ENCODE measurements at regions not wholly inside any gene's neighbourhood (a gene's known extent, or its start where the extent isn't known, plus 50 kb on each side); places are given as distances from the start of the nearest gene placed in this dataset.

DNA sequence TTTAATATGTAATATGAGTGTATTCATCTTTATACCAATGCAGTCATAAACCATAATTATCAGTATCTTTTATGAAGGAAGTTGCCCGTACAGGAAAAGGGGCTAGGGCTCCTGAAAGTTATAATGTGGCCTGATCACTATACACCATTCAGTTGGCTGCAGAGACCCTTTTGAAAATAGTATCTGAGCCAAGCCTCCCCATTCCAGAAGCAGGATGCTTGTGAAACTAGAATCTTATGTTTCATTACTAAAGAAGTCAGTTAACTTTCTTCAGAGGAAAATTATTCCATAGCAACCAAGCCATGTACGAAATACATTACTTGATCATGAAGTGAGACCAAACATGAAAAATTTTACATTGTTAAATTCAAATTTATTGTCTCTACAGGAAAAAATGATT, 251.5 kb upstream of the TCF21 start:
- intact Hi-C loops (cut with micrococcal nuclease): no loop called here
- Mint-ChIP-seq H3K4me3 (no peak overlapping the region), H3K9me3 (peaks cover 3% of the 10 kb centered on the region), H3K4me1 (ENCODE audit: low read depth) (no peaks in the 10 kb centered on the region), H3K27ac (no peak overlapping the region), H3K27me3 (ENCODE audit: insufficient read depth) (no peaks in the 10 kb centered on the region), H3K36me3 (ENCODE audit: low read depth) (no peaks in the 10 kb centered on the region)
- DNase-seq (ENCODE audit: low spot score): no peak

DNA sequence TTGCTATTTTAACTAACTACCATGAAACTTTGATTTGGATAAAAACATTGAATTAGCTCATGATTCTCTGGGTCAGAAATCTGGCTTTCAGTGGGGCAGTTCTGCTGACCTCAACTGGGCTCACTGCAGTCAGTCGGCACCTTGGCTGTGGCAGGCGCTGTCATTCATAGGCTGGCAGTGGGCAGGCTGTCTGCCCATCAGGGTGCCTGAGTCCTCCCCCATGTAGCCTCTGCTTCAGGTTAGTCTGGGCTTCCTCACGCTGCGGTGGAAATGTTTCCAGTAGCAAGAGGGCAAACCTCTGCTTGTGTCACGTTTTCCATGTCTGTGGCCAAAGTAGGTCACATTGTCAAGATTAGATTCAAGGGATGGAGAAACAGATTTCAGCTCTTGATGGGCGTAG, 251.0 kb upstream of the TCF21 start:
- no peak overlapping the region for H3K27ac Mint-ChIP-seq
- no peaks in the 10 kb centered on the region for H3K27me3 Mint-ChIP-seq (ENCODE audit: insufficient read depth)
- no peaks in the 10 kb centered on the region for H3K4me1 Mint-ChIP-seq (ENCODE audit: low read depth)
- no peak for DNase-seq (ENCODE audit: low spot score)
- H3K4me3 Mint-ChIP-seq: no peak overlapping the region
- H3K36me3 Mint-ChIP-seq (ENCODE audit: low read depth): no peaks in the 10 kb centered on the region
- peaks cover 3% of the 10 kb centered on the region for H3K9me3 Mint-ChIP-seq
- intact Hi-C loops (cut with micrococcal nuclease): no loop called here

DNA sequence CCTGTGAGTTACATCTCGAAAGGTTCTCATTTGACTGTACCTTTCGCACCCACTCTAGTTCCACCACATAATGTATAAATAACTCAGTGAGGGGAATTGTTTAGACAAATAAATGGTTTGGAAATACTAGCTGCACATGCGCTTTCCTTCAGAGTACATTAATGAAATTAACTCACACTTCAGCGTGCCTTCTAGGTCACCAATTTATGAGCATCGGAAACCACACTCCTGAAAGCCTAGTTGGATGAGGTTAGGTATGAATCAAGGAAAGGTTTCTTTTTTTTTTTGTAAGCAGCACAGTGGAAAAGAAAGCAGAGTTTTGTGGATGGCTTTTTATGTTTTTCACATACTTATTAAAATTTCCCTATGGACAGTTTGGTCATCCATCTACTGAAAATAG, 247.8 kb upstream of the TCF21 start:
- no peak overlapping the region for H3K27ac Mint-ChIP-seq
- intact Hi-C loops (cut with micrococcal nuclease): no loop called here
- no peak for DNase-seq (ENCODE audit: low spot score)
- peaks cover 3% of the 10 kb centered on the region for H3K9me3 Mint-ChIP-seq
- no peaks in the 10 kb centered on the region for H3K4me1 Mint-ChIP-seq (ENCODE audit: low read depth)
- no peaks in the 10 kb centered on the region for H3K27me3 Mint-ChIP-seq (ENCODE audit: insufficient read depth)
- H3K36me3 Mint-ChIP-seq (ENCODE audit: low read depth): no peaks in the 10 kb centered on the region
- H3K4me3 Mint-ChIP-seq: no peak overlapping the region

DNA sequence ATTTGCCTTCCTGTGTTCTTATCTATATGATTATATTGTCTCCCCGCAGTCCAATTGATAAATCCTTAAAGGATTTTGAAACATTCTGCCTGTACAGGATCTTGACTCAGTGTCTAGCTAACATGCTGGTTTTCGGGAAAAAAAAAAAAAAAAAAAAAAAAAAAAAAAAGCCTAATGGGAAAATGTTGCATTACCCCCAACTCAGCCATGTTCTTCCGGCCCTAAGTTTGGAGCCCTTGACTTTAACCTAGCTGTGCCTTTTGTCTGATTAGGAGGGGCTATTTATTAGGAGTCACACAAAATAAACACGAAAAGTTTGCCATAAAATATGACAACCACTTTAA, 244.4 kb upstream of the TCF21 start:
- Mint-ChIP-seq H3K4me3 (no peak overlapping the region), H3K9me3 (no peaks in the 10 kb centered on the region), H3K36me3 (ENCODE audit: low read depth) (no peaks in the 10 kb centered on the region), H3K27ac (no peak overlapping the region), H3K4me1 (ENCODE audit: low read depth) (no peaks in the 10 kb centered on the region), H3K27me3 (ENCODE audit: insufficient read depth) (no peaks in the 10 kb centered on the region)
- no peak for DNase-seq (ENCODE audit: low spot score)
- intact Hi-C loops (cut with micrococcal nuclease): no loop called here

DNA sequence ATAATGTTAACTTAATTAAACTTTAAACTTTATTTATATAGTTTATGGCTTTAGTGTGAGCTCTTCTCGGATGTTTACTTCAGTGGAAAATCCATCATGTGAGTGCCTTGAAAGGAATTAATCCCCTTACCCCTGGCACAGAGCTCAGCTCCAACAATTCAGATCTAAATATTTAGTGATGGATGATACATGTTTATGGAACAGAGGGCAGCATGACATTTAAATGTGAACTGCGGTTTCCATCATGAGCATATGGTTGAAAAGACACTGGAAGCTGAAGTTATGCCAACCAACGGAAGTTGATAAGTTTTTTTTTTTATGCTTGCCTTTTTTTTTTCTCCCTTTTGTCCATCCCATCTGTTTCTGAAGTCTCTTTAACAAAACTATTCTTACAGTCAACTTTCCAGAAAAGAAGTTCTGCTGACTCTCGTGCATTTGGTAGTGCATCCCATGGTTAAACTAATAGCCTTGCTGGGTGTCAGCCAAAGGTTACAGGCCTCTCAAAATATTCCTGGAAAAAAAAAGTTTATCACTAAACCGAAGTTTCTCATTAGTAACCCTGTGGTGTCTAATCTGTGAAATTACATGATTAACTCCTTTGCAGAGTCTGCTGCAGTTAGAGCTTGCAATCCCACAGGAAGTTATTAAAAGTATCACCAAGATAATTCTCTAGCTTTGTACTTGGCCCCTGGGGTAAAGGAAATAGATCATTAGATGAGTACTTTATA, 243.9 kb upstream of the TCF21 start:
- no peak for DNase-seq (ENCODE audit: low spot score)
- H3K4me3 Mint-ChIP-seq: no peak overlapping the region
- peaks cover 2% of the 10 kb centered on the region for H3K27me3 Mint-ChIP-seq (ENCODE audit: insufficient read depth)
- no peaks in the 10 kb centered on the region for H3K9me3 Mint-ChIP-seq
- H3K36me3 Mint-ChIP-seq (ENCODE audit: low read depth): no peaks in the 10 kb centered on the region
- no peaks in the 10 kb centered on the region for H3K4me1 Mint-ChIP-seq (ENCODE audit: low read depth)
- H3K27ac Mint-ChIP-seq: no peak overlapping the region
- intact Hi-C loops (cut with micrococcal nuclease): no loop called here

DNA sequence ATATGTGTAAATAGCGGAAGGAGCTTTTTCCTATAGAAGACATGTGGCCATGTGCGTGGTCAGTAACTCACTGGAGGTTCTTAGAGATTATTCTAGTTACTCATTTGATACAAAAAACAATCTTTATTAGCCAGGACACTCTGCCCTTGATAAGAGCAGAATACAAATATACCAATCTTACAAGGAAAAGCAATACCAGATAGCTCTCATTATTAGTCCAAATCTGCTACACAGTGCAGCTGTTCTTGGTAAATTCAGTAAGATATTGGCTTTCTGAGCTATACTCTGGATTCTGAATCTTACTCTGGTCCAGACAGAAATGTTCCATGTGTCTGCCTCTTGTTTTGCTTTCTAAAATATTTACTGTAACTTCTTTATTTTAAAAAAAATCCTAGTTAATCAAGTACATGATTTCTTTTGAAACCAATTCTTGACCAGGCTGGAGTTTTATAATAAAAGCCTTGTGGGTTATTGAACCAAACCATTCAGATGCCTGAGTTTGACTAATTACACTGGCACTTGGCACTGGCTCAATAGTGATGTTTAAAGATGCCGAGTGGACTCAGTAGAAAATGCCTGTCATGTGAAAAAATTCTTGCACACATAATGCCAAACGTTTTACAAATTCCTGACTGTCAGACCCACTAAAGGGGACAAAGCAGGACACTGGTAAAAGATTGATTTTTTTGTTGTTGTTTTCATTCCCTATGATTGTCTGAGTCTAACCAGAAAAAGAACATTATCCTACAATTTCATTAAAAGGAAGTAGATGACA, 242.8 kb upstream of the TCF21 start:
- Mint-ChIP-seq H3K4me1 (ENCODE audit: low read depth) (no peaks in the 10 kb centered on the region), H3K36me3 (ENCODE audit: low read depth) (no peaks in the 10 kb centered on the region), H3K27ac (no peak overlapping the region), H3K9me3 (no peaks in the 10 kb centered on the region), H3K4me3 (no peak overlapping the region), H3K27me3 (ENCODE audit: insufficient read depth) (peaks cover 2% of the 10 kb centered on the region)
- intact Hi-C loops (cut with micrococcal nuclease): no loop called here
- DNase-seq (ENCODE audit: low spot score): no peak

DNA sequence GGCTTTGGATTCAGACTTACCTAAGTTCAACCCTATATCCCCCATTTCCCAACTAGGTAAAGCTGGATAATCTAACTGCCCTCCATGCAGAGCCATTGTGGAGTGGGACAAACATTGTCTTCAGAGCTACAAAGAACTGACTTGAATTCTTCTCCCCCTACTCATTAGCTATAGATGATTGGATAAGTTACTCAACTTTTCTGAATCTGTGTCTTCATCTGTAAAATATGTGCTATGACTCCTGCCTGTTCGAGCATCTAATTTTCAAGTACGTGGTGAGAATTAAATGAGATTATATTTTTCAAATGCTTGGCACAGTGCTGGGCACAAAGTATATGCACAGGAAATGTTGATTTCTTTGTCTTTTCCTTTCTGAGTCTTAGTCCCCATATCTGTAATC, 240.3 kb upstream of the TCF21 start:
- Mint-ChIP-seq H3K4me1 (ENCODE audit: low read depth) (no peaks in the 10 kb centered on the region), H3K9me3 (no peaks in the 10 kb centered on the region), H3K4me3 (no peak overlapping the region), H3K27me3 (ENCODE audit: insufficient read depth) (peaks cover 2% of the 10 kb centered on the region), H3K27ac (no peak overlapping the region), H3K36me3 (ENCODE audit: low read depth) (no peaks in the 10 kb centered on the region)
- DNase-seq (ENCODE audit: low spot score): no peak
- intact Hi-C loops (cut with micrococcal nuclease): no loop called here

DNA sequence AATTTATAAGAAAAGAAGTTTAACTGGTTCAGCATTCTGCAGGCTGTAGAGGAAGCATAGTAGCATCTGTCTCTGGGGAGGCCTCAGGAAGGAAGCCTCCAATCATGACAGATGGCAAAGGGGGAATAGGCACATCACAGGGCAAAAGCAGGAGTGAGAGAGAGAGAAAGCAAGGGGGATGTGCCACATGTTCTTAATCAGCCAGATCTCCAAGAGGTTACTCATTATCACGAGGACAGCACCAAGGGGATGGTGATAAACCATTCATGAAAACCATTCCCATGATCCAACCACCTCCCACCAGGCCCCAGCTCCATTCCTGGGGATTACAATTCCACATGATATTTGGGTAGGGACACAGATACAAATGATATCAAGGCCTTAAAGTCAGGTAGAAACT, 217.5 kb upstream of the TCF21 start:
- intact Hi-C loops (cut with micrococcal nuclease): no loop called here
- no peak overlapping the region for H3K27ac Mint-ChIP-seq
- no peaks in the 10 kb centered on the region for H3K9me3 Mint-ChIP-seq
- no peaks in the 10 kb centered on the region for H3K27me3 Mint-ChIP-seq (ENCODE audit: insufficient read depth)
- H3K4me1 Mint-ChIP-seq (ENCODE audit: low read depth): no peaks in the 10 kb centered on the region
- no peak overlapping the region for H3K4me3 Mint-ChIP-seq
- H3K36me3 Mint-ChIP-seq (ENCODE audit: low read depth): no peaks in the 10 kb centered on the region
- no peak for DNase-seq (ENCODE audit: low spot score)

DNA sequence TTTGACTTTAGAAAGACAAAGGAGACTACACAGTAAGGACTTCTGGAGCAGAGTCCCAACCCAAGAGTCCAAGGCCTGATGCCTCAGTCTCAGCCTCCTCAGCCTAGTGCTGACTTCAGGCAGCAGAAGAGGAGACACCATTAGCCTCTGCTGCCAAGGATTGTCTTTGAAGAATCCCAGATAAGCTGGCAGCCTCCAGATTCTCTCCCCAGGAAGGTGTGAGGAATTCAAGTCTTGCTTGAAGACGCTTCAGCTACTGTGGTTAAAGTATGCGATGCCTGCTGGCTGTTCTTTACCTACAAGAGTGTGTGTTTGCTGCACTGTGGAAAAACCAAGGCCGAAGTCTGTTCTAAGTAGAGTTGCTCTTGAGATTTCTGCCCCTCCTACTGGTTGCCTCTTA, 215.9 kb upstream of the TCF21 start:
- H3K9me3 Mint-ChIP-seq: no peaks in the 10 kb centered on the region
- intact Hi-C loops (cut with micrococcal nuclease): no loop called here
- DNase-seq (ENCODE audit: low spot score): no peak
- H3K27ac Mint-ChIP-seq: no peak overlapping the region
- no peak overlapping the region for H3K4me3 Mint-ChIP-seq
- H3K27me3 Mint-ChIP-seq (ENCODE audit: insufficient read depth): no peaks in the 10 kb centered on the region
- no peaks in the 10 kb centered on the region for H3K4me1 Mint-ChIP-seq (ENCODE audit: low read depth)
- H3K36me3 Mint-ChIP-seq (ENCODE audit: low read depth): no peaks in the 10 kb centered on the region

DNA sequence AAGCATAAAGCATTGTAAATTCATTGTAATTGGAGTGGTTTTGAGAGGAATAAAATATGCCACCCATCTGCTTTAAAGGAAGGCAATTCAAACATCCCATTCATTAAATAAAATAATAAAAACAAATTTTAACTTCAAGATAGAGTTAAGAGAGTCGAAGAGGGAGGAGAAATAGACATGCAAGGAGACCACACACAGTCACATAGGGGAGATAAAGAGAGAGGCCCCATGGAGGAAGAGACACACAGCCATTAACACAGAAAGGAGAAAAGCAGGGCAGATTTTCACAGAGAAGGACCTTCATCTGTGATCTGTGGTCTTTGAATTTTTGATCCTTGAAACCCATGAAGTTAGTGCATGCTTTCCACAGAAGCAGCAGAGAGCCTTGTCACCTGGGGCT, 214.3 kb upstream of the TCF21 start:
- H3K9me3 Mint-ChIP-seq: no peaks in the 10 kb centered on the region
- H3K4me3 Mint-ChIP-seq: no peak overlapping the region
- no peaks in the 10 kb centered on the region for H3K4me1 Mint-ChIP-seq (ENCODE audit: low read depth)
- DNase-seq (ENCODE audit: low spot score): no peak
- no peaks in the 10 kb centered on the region for H3K27me3 Mint-ChIP-seq (ENCODE audit: insufficient read depth)
- intact Hi-C loops (cut with micrococcal nuclease): no loop called here
- H3K27ac Mint-ChIP-seq: no peak overlapping the region
- H3K36me3 Mint-ChIP-seq (ENCODE audit: low read depth): no peaks in the 10 kb centered on the region

DNA sequence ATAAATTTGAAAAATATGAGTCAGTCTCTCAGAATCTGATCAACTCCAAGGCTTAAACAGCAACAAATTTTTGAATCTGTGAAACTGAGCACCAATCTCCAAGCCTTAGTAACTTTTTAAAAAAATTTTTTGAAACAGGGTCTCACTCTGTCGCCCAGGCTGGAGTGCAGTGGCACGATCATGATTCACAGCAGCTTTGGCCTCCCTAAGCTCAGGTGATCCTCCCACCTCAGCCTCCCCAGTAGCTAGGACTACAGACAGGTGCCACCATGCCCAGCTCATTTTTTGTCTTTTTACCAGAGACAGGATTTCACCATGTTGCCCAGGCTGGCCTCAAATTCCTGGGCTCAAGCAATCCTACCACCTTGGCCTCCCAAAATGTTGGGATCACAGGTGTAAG, 207.9 kb upstream of the TCF21 start:
- no peaks in the 10 kb centered on the region for H3K9me3 Mint-ChIP-seq
- no peaks in the 10 kb centered on the region for H3K4me1 Mint-ChIP-seq (ENCODE audit: low read depth)
- no peaks in the 10 kb centered on the region for H3K36me3 Mint-ChIP-seq (ENCODE audit: low read depth)
- H3K27ac Mint-ChIP-seq: no peak overlapping the region
- H3K27me3 Mint-ChIP-seq (ENCODE audit: insufficient read depth): peaks cover 3% of the 10 kb centered on the region
- DNase-seq (ENCODE audit: low spot score): no peak
- H3K4me3 Mint-ChIP-seq: no peak overlapping the region
- intact Hi-C loops (cut with micrococcal nuclease): no loop called here

DNA sequence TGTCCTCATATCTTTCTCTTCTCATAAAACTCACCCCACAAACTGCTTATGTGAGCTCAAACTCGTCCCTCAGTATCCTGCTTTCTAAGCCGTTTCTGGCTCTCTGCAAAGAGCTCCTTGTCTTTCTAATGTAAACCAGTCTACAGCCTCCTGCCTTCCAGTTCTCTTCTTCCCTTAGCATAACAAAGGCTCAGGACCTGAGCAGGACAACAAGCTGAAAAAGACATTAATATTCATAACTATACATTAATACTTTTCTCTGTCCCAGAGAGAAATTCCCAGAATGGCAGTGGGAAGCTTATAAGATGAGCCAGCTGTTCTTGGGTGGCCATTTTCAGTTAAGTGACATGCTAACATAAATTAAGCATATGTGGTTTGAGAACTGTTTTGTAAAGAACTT, 207.0 kb upstream of the TCF21 start:
- Mint-ChIP-seq H3K36me3 (ENCODE audit: low read depth) (no peaks in the 10 kb centered on the region), H3K27me3 (ENCODE audit: insufficient read depth) (peaks cover 3% of the 10 kb centered on the region), H3K4me1 (ENCODE audit: low read depth) (no peaks in the 10 kb centered on the region), H3K27ac (no peak overlapping the region), H3K9me3 (no peaks in the 10 kb centered on the region), H3K4me3 (no peak overlapping the region)
- DNase-seq (ENCODE audit: low spot score): no peak
- intact Hi-C loops (cut with micrococcal nuclease): no loop called here

DNA sequence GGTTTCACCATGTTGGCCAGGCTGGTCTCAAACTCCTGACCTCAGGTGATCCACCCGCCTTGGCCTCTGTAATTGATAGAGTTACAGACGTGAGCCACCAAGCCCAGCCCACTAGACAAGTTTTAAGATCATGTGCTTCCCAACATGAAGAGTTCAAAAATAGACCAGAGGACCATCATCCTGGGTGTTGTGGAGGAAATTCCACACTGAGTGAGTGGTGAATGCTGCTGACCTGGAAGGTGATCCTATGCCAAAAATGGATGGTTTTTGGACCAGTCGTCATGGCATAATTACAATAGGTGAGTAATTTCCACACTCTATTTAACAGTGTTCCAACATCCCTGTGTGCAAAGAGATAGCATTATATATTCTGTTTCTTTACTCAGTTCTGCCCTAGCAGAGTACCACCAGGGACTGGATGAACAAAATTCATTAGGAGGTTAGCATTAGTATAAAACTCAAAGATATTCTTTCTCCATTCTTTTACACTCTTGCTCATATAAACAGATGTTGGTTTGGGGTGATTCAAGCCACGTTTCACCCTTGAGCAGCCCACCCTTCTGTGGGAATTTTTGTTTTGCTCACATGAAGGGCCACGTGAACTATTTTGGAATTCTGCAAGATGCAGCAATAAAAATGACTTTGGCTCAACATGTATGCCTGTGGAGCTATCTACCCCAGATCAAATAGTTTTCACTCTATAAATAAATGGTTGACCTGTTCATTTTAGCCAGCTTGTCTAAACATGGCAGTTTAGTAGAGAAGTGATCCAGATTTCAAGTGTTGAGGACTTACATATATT, 206.2 kb upstream of the TCF21 start:
- no peak for DNase-seq (ENCODE audit: low spot score)
- Mint-ChIP-seq H3K27me3 (ENCODE audit: insufficient read depth) (peaks cover 3% of the 10 kb centered on the region), H3K27ac (no peak overlapping the region), H3K36me3 (ENCODE audit: low read depth) (no peaks in the 10 kb centered on the region), H3K9me3 (no peaks in the 10 kb centered on the region), H3K4me1 (ENCODE audit: low read depth) (no peaks in the 10 kb centered on the region), H3K4me3 (no peak overlapping the region)
- intact Hi-C loops (cut with micrococcal nuclease): no loop called here

Data from activated T-helper 1 cell treated with anti-CD3 and anti-CD28 coated beads, Interleukin-12 subunit alpha, Interleukin-12 subunit beta, Interleukin-2, Interleukin-4 antibody, amounts not matched to agents 30 ng/mL and 10 ng/mL and 1 ng/mL, durations not matched to agents 14 hours and 24 hours and 36 hours (primary cell).